ENCODE measurements at regions not wholly inside any gene's neighbourhood (a gene's known extent, or its start where the extent isn't known, plus 50 kb on each side); places are given as distances from the start of the nearest gene placed in this dataset.

DNA sequence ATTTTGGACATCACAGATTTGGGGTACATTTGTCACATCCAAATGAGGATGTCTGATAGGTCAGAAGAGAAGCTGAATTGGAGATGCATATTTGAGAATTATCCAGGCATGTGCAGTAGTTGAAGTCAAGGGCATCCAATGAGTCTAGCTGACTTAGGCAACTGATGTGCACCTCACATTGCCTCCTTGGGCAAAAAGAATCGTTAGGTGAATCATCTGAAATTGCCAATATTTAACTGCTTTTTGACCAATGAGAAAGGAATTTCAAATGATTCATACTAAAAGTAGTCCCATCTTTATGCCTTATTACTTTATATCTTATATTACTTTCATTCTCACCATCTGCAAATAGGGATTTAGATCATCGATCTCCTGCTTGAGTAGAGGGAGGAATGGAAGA, 117.7 kb downstream of the CD47 start:
- no peak for TF ChIP-seq POLR2AphosphoS5 (IDR thresholded peaks at IDR 0.05)

DNA sequence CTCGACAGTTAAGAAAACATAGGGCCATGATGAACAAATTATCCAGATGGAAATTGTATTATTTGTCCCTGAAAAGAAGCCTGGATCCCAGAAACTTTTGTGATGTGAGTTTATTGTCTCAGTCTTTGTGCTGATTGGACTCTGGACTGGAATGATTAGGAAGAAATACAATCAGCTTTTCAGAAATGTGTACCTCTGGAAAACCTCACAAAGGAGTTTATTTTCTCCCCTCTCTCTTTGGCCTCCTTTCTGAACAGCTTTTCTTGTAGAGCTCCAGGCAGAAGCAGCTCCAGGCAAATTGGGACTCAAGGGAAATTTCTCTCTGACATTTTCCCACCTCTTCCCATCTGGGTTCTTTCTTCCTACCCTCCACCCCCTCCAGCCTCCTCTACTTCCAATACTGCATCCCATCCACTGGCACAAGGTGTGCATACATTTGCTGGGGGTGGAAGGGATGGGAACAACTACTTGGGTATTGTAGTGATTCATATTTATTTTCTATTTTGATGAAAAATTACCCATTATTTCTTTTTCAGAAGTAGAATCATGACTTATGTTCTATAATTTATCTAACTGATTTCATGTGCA, 119.7 kb downstream of the CD47 start:
- Histone ChIP-seq H3K4me3 (ENCODE audit: low read length) (no peak overlapping the region), H4K20me1 (ENCODE audit: insufficient read depth) (no peaks in the 10 kb centered on the region), H3K9ac (ENCODE audit: low read length) (no peak overlapping the region), H3K27me3 (ENCODE audit: insufficient read depth, low read depth, low read length) (no peaks in the 10 kb centered on the region), H3K4me2 (ENCODE audit: low read length) (no peak overlapping the region), H2AFZ (ENCODE audit: low read depth, low read length) (no peak overlapping the region), H3K27ac (ENCODE audit: low read length) (no peak overlapping the region), H3K36me3 (ENCODE audit: insufficient read depth, low read length) (no peaks in the 10 kb centered on the region), H3K9me2 (ENCODE audit: insufficient read depth, low read length) (no peaks in the 10 kb centered on the region), H3K9me3 (ENCODE audit: low read length) (no peaks in the 10 kb centered on the region), H3K79me2 (replicated peaks; ENCODE audit: insufficient read depth, low read length) (no peaks in the 10 kb centered on the region), H3F3A (ENCODE audit: insufficient read depth, low read length, poor library complexity, severe bottlenecking) (no peaks in the 10 kb centered on the region)
- TF ChIP-seq, protein P1, sequence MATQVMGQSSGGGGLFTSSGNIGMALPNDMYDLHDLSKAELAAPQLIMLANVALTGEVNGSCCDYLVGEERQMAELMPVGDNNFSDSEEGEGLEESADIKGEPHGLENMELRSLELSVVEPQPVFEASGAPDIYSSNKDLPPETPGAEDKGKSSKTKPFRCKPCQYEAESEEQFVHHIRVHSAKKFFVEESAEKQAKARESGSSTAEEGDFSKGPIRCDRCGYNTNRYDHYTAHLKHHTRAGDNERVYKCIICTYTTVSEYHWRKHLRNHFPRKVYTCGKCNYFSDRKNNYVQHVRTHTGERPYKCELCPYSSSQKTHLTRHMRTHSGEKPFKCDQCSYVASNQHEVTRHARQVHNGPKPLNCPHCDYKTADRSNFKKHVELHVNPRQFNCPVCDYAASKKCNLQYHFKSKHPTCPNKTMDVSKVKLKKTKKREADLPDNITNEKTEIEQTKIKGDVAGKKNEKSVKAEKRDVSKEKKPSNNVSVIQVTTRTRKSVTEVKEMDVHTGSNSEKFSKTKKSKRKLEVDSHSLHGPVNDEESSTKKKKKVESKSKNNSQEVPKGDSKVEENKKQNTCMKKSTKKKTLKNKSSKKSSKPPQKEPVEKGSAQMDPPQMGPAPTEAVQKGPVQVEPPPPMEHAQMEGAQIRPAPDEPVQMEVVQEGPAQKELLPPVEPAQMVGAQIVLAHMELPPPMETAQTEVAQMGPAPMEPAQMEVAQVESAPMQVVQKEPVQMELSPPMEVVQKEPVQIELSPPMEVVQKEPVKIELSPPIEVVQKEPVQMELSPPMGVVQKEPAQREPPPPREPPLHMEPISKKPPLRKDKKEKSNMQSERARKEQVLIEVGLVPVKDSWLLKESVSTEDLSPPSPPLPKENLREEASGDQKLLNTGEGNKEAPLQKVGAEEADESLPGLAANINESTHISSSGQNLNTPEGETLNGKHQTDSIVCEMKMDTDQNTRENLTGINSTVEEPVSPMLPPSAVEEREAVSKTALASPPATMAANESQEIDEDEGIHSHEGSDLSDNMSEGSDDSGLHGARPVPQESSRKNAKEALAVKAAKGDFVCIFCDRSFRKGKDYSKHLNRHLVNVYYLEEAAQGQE (IDR thresholded peaks at IDR 0.05; ENCODE audit: borderline replicate concordance), result no peak
- no peak for TF ChIP-seq TAF1 (IDR thresholded peaks at IDR 0.05; ENCODE audit: low read depth)
- TF ChIP-seq MXI1 (conservative IDR thresholded peaks at IDR 0.05; ENCODE audit: poor library complexity, severe bottlenecking), result no peak
- TF ChIP-seq EP300 (conservative IDR thresholded peaks at IDR 0.05; ENCODE audit: poor library complexity, severe bottlenecking), result no peak
- TF ChIP-seq POLR2AphosphoS5 (IDR thresholded peaks at IDR 0.05), result no peak
- no peak for TF ChIP-seq RAD21 (conservative IDR thresholded peaks at IDR 0.05)
- TF ChIP-seq, protein P2, sequence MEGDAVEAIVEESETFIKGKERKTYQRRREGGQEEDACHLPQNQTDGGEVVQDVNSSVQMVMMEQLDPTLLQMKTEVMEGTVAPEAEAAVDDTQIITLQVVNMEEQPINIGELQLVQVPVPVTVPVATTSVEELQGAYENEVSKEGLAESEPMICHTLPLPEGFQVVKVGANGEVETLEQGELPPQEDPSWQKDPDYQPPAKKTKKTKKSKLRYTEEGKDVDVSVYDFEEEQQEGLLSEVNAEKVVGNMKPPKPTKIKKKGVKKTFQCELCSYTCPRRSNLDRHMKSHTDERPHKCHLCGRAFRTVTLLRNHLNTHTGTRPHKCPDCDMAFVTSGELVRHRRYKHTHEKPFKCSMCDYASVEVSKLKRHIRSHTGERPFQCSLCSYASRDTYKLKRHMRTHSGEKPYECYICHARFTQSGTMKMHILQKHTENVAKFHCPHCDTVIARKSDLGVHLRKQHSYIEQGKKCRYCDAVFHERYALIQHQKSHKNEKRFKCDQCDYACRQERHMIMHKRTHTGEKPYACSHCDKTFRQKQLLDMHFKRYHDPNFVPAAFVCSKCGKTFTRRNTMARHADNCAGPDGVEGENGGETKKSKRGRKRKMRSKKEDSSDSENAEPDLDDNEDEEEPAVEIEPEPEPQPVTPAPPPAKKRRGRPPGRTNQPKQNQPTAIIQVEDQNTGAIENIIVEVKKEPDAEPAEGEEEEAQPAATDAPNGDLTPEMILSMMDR (IDR thresholded peaks at IDR 0.05; ENCODE audit: poor library complexity, severe bottlenecking), result no peak
- no peak for TF ChIP-seq EZH2 (IDR thresholded peaks at IDR 0.05; ENCODE audit: borderline replicate concordance, insufficient read depth, low read length, poor library complexity, severe bottlenecking)
- TF ChIP-seq SMC3 (conservative IDR thresholded peaks at IDR 0.05; ENCODE audit: poor library complexity), result no peak

More for the DNA sequence above, 117.7 kb downstream of the CD47 start:
- Histone ChIP-seq H3K9me3 (ENCODE audit: low read length) (no peaks in the 10 kb centered on the region), H3K9me2 (ENCODE audit: insufficient read depth, low read length) (no peaks in the 10 kb centered on the region), H3K79me2 (replicated peaks; ENCODE audit: insufficient read depth, low read length) (no peaks in the 10 kb centered on the region), H4K20me1 (ENCODE audit: insufficient read depth) (no peaks in the 10 kb centered on the region), H3K4me2 (ENCODE audit: low read length) (no peak overlapping the region), H3K36me3 (ENCODE audit: insufficient read depth, low read length) (no peaks in the 10 kb centered on the region), H3F3A (ENCODE audit: insufficient read depth, low read length, poor library complexity, severe bottlenecking) (no peaks in the 10 kb centered on the region), H2AFZ (ENCODE audit: low read depth, low read length) (no peak overlapping the region), H3K27ac (ENCODE audit: low read length) (no peak overlapping the region), H3K9ac (ENCODE audit: low read length) (no peak overlapping the region), H3K4me3 (ENCODE audit: low read length) (no peak overlapping the region), H3K27me3 (ENCODE audit: insufficient read depth, low read depth, low read length) (no peaks in the 10 kb centered on the region)
